ENCODE measurements at regions not wholly inside any gene's neighbourhood (a gene's known extent, or its start where the extent isn't known, plus 50 kb on each side); places are given as distances from the start of the nearest gene placed in this dataset.
A peak's percentile ranks its signal among the peaks of the same experiment; 100 is the strongest.
"Not testable (repeated sequence)": the region's sequence is repeated elsewhere in the genome, so short reads cannot be mapped to it uniquely, and the experiment has no call there.

- DNase-seq (ENCODE audit: low spot score), result no peak
These were observed 273.7 kb upstream of the PIK3R1 start for GRCh38 chr5:67941614-67942401.

GRCh38 chr5:67935908-67936566 is 279.5 kb upstream of the PIK3R1 start:
- no peak for DNase-seq (ENCODE audit: low spot score)

- DNase-seq (ENCODE audit: low spot score), result no peak
These were observed 280.6 kb upstream of the PIK3R1 start for GRCh38 chr5:67934976-67935375.

- peak; percentile 12 for DNase-seq (ENCODE audit: low spot score)
These were observed 290.0 kb upstream of the PIK3R1 start for GRCh38 chr5:67925511-67925910.

- no peak for DNase-seq (ENCODE audit: low spot score)
These were observed 294.5 kb upstream of the PIK3R1 start for GRCh38 chr5:67921004-67921601.

GRCh38 chr5:67919532-67919931 is 296.0 kb upstream of the PIK3R1 start:
- DNase-seq (ENCODE audit: low spot score), result not testable (repeated sequence)

- no peak for DNase-seq (ENCODE audit: low spot score)
These were observed 298.0 kb upstream of the PIK3R1 start for GRCh38 chr5:67917561-67917960.

GRCh38 chr5:67910546-67910945 is 305.0 kb upstream of the PIK3R1 start:
- DNase-seq (ENCODE audit: low spot score), result no peak

GRCh38 chr5:67908126-67908765 is 307.3 kb upstream of the PIK3R1 start:
- DNase-seq (ENCODE audit: low spot score), result peak; percentile 3

GRCh38 chr5:67904366-67904765 is 311.2 kb upstream of the PIK3R1 start:
- no peak for DNase-seq (ENCODE audit: low spot score)

- no peak for DNase-seq (ENCODE audit: low spot score)
These were observed 311.9 kb upstream of the PIK3R1 start for GRCh38 chr5:67903656-67904055.

- no peak for DNase-seq (ENCODE audit: low spot score)
These were observed 312.4 kb upstream of the PIK3R1 start for GRCh38 chr5:67903121-67903520.

GRCh38 chr5:67902497-67902830 is 313.1 kb upstream of the PIK3R1 start:
- DNase-seq (ENCODE audit: low spot score), result no peak

- DNase-seq (ENCODE audit: low spot score), result no peak
These were observed 313.6 kb upstream of the PIK3R1 start for GRCh38 chr5:67901814-67902496.

- no peak for DNase-seq (ENCODE audit: low spot score)
These were observed 315.0 kb upstream of the PIK3R1 start for GRCh38 chr5:67900514-67900913.

- DNase-seq (ENCODE audit: low spot score), result no peak
These were observed 317.6 kb upstream of the PIK3R1 start for GRCh38 chr5:67897980-67898379.

- no peak for DNase-seq (ENCODE audit: low spot score)
These were observed 318.1 kb upstream of the PIK3R1 start for GRCh38 chr5:67897431-67897830.

GRCh38 chr5:67896930-67897313 is 318.6 kb upstream of the PIK3R1 start:
- no peak for DNase-seq (ENCODE audit: low spot score)

- DNase-seq (ENCODE audit: low spot score), result no peak
These were observed 319.1 kb upstream of the PIK3R1 start for GRCh38 chr5:67896311-67896929.

- DNase-seq (ENCODE audit: low spot score), result not testable (repeated sequence)
These were observed 325.7 kb upstream of the PIK3R1 start for GRCh38 chr5:67889870-67890269.

- no peak for DNase-seq (ENCODE audit: low spot score)
These were observed 327.8 kb upstream of the PIK3R1 start for GRCh38 chr5:67887748-67888161.

- no peak for DNase-seq (ENCODE audit: low spot score)
These were observed 328.8 kb upstream of the PIK3R1 start for GRCh38 chr5:67886761-67887160.

Measured in kidney tubule cell (primary cell).